Lung microvascular endothelial cell (primary cell): ENCODE measurements at regions not wholly inside any gene's neighbourhood (a gene's known extent, or its start where the extent isn't known, plus 50 kb on each side); places are given as distances from the start of the nearest gene placed in this dataset.
"Not testable (repeated sequence)": the region's sequence is repeated elsewhere in the genome, so short reads cannot be mapped to it uniquely, and the experiment has no call there.

Source experiments
- DNase-seq, 2 donors: peaks; one replicate each; pipeline versions ENCODE4 v3.0.0 to v3.0.0-alpha.2; 2010; ENCODE audit warnings: low read depth in 2 of 2

DNA sequence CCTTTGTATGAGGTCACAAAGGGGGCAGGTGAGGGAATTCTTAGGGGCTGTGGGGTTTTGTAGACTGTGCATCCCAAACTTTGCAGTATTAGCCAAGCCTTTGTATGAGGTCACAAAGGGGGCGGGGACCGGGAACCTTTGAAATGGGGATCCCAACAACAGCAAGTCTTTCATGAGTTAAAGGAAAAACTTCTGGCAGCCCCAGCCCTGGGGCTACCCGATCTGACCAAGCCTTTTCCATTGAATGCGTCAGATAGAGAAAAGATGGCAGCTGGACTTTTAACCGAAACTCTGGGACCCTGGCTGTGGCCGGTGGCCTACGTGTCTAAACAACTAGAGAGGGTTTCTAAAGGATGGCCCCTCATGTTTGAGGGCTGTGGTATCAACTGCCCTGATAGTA, 79.0 kb upstream of the RUBCNL start:
- not testable (repeated sequence) for DNase-seq

- DNase-seq: no peak
These were observed 76.7 kb upstream of the RUBCNL start for GRCh38 chr13:46463719-46464118.

GRCh38 chr13:46460223-46460622, 73.2 kb upstream of the RUBCNL start:
- DNase-seq: not testable (repeated sequence)

DNA sequence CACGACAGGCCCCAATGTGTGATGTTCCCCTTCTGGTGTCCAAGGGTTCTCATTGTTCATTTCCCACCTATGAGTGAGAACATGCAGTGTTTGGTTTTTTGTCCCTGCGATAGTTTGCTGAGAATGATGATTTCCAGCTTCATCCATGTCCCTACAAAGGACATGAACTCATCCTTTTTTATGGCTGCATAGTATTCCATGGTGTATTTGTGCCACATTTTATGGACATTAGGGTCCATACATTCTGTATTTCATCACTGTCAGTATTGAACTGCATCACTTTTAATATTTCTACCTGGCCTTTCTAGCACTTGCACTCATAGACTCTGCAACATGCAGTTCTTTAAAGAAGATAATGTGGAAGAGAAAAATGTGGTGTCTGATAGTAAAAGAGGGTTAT, 70.2 kb upstream of the RUBCNL start:
- DNase-seq: not testable (repeated sequence)

DNA sequence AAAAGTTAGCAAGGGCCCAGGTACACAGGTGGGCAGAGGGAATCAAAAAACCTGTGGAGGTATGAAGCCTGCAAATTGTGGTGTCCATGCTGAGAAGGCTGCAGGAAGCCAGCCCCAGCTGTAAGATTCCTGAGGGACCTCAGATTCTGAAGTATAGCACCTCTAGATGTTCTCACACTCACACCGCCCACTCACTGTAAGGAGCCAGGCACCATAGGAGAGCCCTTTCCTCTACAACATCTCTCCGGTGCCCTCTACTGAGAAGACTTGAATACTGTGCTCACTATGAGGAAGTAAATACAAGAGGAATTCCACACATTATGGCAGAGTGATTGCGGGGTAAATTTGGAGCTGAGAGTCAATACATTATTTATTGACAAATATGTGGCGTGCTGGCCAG, 68.9 kb upstream of the RUBCNL start:
- DNase-seq: not testable (repeated sequence)

DNA sequence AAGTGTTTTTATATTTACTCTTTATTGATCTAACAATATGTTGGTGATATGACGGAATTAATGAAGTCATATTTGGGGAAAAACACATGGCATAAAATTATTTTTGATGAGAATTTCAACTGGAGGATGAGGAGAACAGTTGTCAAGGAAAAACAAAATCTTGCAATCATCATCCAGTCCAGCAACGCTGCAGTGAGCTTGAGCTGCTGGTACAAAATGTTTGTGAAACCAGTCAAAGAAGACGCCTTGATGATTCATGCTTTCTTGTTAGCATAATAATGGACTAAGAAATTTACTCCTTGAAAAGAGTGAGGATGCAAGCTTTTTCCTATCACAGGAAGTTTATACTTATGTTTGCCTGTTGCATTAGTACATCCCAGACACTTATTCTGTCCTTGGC, 64.1 kb upstream of the RUBCNL start:
- DNase-seq: not testable (repeated sequence)

GRCh38 chr13:46449949-46450348, 62.9 kb upstream of the RUBCNL start:
- not testable (repeated sequence) for DNase-seq

DNA sequence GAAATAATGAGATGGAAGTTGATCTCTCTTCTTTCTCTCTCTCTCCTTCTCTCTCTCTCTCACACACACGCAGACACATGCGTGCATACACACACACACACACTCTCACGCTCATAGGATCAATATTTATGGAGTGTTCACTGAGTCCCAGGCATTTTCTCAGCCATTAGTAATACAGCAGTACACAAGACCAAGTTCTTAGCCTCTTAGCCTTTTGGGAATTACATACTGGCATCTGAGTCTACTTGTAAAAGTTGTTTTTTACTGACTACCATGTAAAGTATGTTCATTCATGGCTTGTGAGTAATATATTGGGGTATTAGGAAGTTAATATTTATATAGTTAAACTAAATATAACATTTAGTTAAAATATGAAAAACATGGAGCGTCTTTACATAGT, 61.1 kb upstream of the RUBCNL start:
- DNase-seq: not testable (repeated sequence)

GRCh38 chr13:46437808-46438404, 50.9 kb upstream of the RUBCNL start:
- DNase-seq: not testable (repeated sequence)
